DMS53 treated with DMSO at 0.1 percent for 48 hours (cell line): ENCODE measurements at regions not wholly inside any gene's neighbourhood (a gene's known extent, or its start where the extent isn't known, plus 50 kb on each side); places are given as distances from the start of the nearest gene placed in this dataset.

Source experiments
- DNase-seq: peaks from one replicate; lab custom pipeline; 2025; ENCODE audit not compliant: unreplicated experiment; lab: John Stamatoyannopoulos, UW

GRCh38 chr3:157815739-157816138 lies 290.5 kb downstream of the SHOX2 start:
- DNase-seq, result no peak

- DNase-seq, result no peak
Measured at GRCh38 chr3:157810924-157811718, 295.1 kb downstream of the SHOX2 start.

- DNase-seq, result no peak
Measured at GRCh38 chr3:157807280-157807679, 298.9 kb downstream of the SHOX2 start.

- DNase-seq, result no peak
Measured at GRCh38 chr3:157805538-157805937, 300.7 kb downstream of the SHOX2 start.

- peak; percentile 16 for DNase-seq
Measured at GRCh38 chr3:157794771-157795170, 291.6 kb upstream of the VEPH1 start.

GRCh38 chr3:157793745-157794144 lies 290.5 kb upstream of the VEPH1 start:
- DNase-seq, result no peak

GRCh38 chr3:157789162-157789561 lies 285.9 kb upstream of the VEPH1 start:
- no peak for DNase-seq

GRCh38 chr3:157786618-157787017 lies 283.4 kb upstream of the VEPH1 start:
- DNase-seq, result no peak

GRCh38 chr3:157786211-157786610 lies 283.0 kb upstream of the VEPH1 start:
- DNase-seq, result no peak

GRCh38 chr3:157785102-157785826 lies 282.0 kb upstream of the VEPH1 start:
- DNase-seq, result no peak

GRCh38 chr3:157782236-157782635 lies 279.0 kb upstream of the VEPH1 start:
- DNase-seq, result no peak

GRCh38 chr3:157776861-157777260 lies 273.6 kb upstream of the VEPH1 start:
- no peak for DNase-seq

- no peak for DNase-seq
Measured at GRCh38 chr3:157775446-157775845, 272.2 kb upstream of the VEPH1 start.

- DNase-seq, result no peak
Measured at GRCh38 chr3:157769378-157769777, 266.2 kb upstream of the VEPH1 start.

- DNase-seq, result no peak
Measured at GRCh38 chr3:157767607-157768006, 264.4 kb upstream of the VEPH1 start.

- no peak for DNase-seq
Measured at GRCh38 chr3:157763644-157764043, 260.4 kb upstream of the VEPH1 start.

GRCh38 chr3:157759311-157759710 lies 256.1 kb upstream of the VEPH1 start:
- DNase-seq, result no peak

- DNase-seq, result no peak
Measured at GRCh38 chr3:157755233-157755632, 252.0 kb upstream of the VEPH1 start.

GRCh38 chr3:157754451-157754850 lies 251.2 kb upstream of the VEPH1 start:
- DNase-seq, result no peak

GRCh38 chr3:157753787-157754136 lies 250.5 kb upstream of the VEPH1 start:
- DNase-seq, result no peak

GRCh38 chr3:157752956-157753786 lies 250.0 kb upstream of the VEPH1 start:
- DNase-seq, result no peak

- no peak for DNase-seq
Measured at GRCh38 chr3:157752554-157752953, 249.3 kb upstream of the VEPH1 start.
